K562 (cell line): ENCODE measurements at regions not wholly inside any gene's neighbourhood (a gene's known extent, or its start where the extent isn't known, plus 50 kb on each side); places are given as distances from the start of the nearest gene placed in this dataset.
A peak's percentile ranks its signal among the peaks of the same experiment; 100 is the strongest.

Experiments
- ATAC-seq: fragments of 200-7000 bp; cut with Tn5 transposase; 3 replicates; pipeline ENCODE4 v1.9.1; 2020; ENCODE audit warnings: moderate library complexity
- BruUV-seq: library from RNA; stranded (reverse); fragments of 400-500 nt; replicated peaks from 2 replicates; lab custom pipeline; 2021; lab: Mats Ljungman, UMichigan
- CTCF ChIA-PET: fragments of 300-600 bp; formaldehyde crosslinking; extraction: SDS; loops from one replicate; lab custom pipeline; 2021; ENCODE audit warnings: low intra/inter-chr PET ratio; lab: Yijun Ruan, JAX
- POLR2A ChIA-PET: fragments of 300-600, 350-650 bp; sonication (Branson Sonifier 250); formaldehyde crosslinking; extraction: SDS; loops from one replicate; lab custom pipeline; 2021; ENCODE audit warnings: antibody characterized with exemption, inconsistent platforms; lab: Yijun Ruan, JAX
- DNase-seq, 4 experiments: peaks; one replicate each; pipeline versions ENCODE4 v3.0.0 to v3.0.0-alpha.2; 2011 to 2018; ENCODE audit warnings: low spot score in 3 of 4, mixed read lengths in 3 of 4; ENCODE audit errors: extremely low read depth in 1 of 4
- FAIRE-seq: peaks from 2 replicates; lab custom pipeline; 2011; peaks lifted over from hg19 to GRCh38; lab: Jason Lieb, UNC
- H2AFZ ChIP-seq: 2 replicates; pipeline ENCODE4 v1.6.0; 2011; ENCODE audit warnings: low read depth, low read length, control low read depth, inconsistent platforms
- H3K27ac ChIP-seq: fragments of 200-600 bp; 3 replicates; pipeline ENCODE4 v1.8.0; 2011; ENCODE audit warnings: low read depth, mild to moderate bottlenecking, control low read depth, inconsistent platforms, low read length, moderate library complexity, mixed read lengths; ENCODE audit errors: extremely low read depth
- H3K27me3 ChIP-seq, 2 experiments: fragments of 300-600 bp in 1 of 2; 2 replicates in 1 of 2; 3 replicates in 1 of 2; pipeline versions ENCODE4 v1.6.0 to v1.8.0; 2011; ENCODE audit warnings: inconsistent platforms in 2 of 2, low read length in 2 of 2, mild to moderate bottlenecking in 1 of 2, mixed read lengths in 1 of 2, moderate library complexity in 1 of 2; ENCODE audit not compliant: control insufficient read depth in 2 of 2, insufficient read depth in 2 of 2
- H3K36me3 ChIP-seq: fragments of 300-600 bp; 3 replicates; pipeline ENCODE4 v1.8.0; 2011; ENCODE audit warnings: mild to moderate bottlenecking, low read length, inconsistent platforms; ENCODE audit not compliant: control insufficient read depth, insufficient read depth
- H3K4me1 ChIP-seq, 2 experiments: fragments of 200-600 bp in 1 of 2; replicated peaks in 1 of 2; 2 replicates in 1 of 2; 3 replicates in 1 of 2; pipeline versions ENCODE4 v1.5.1 to v1.8.0; 2011; ENCODE audit warnings: inconsistent platforms in 2 of 2, low read length in 2 of 2, mild to moderate bottlenecking in 1 of 2, mixed read lengths in 1 of 2, moderate library complexity in 1 of 2; ENCODE audit not compliant: control insufficient read depth in 2 of 2, insufficient read depth in 2 of 2
- H3K4me2 ChIP-seq: 2 replicates; pipeline ENCODE4 v1.6.1; 2011; ENCODE audit warnings: low read length, control low read depth, inconsistent platforms, mixed read lengths; ENCODE audit not compliant: insufficient read depth
- H3K4me3 ChIP-seq: fragments of 200-600 bp; sonication (generic), shearing (Covaris generic); 2 replicates; pipeline ENCODE4 v1.5.1; 2016; ENCODE audit warnings: control low read depth, inconsistent platforms
- H3K79me2 ChIP-seq: fragments of 200-600 bp; 3 replicates; pipeline ENCODE4 v1.8.0; 2011; ENCODE audit warnings: low read length, inconsistent platforms; ENCODE audit not compliant: control insufficient read depth, insufficient read depth
- H3K9ac ChIP-seq, 2 experiments: 2 replicates each; pipeline versions ENCODE4 v1.6.0 to v1.6.1; 2011; ENCODE audit warnings: low read depth in 2 of 2, low read length in 2 of 2, control low read depth in 1 of 2, inconsistent platforms in 1 of 2, mild to moderate bottlenecking in 1 of 2, mixed read lengths in 1 of 2; ENCODE audit not compliant: insufficient read depth in 1 of 2
- H3K9me1 ChIP-seq: one replicate; pipeline ENCODE4 v1.6.0; 2011; ENCODE audit warnings: inconsistent platforms, mild to moderate bottlenecking, low read length, moderate library complexity; ENCODE audit not compliant: control insufficient read depth, insufficient read depth
- H3K9me3 ChIP-seq: replicated peaks from 2 replicates; pipeline ENCODE4 v1.5.1; 2011; ENCODE audit warnings: low read depth, low read length, inconsistent platforms; ENCODE audit not compliant: control insufficient read depth, insufficient read depth
- H4K20me1 ChIP-seq: replicated peaks from 2 replicates; pipeline ENCODE4 v1.6.1; 2011; ENCODE audit warnings: low read length, inconsistent platforms, mixed read lengths; ENCODE audit not compliant: control insufficient read depth, insufficient read depth
- ADNP ChIP-seq: fragments of 200-800 bp; sonication (Bioruptor generic); IDR thresholded peaks from 2 replicates; pipeline ENCODE4 v1.6.1; 2016; ENCODE audit warnings: missing genetic modification characterization, missing compliant biosample characterization
- CSDE1 ChIP-seq, 2 experiments: fragments of 450-650 bp; IDR thresholded peaks; 2 replicates each; pipeline ENCODE4 v1.6.1; 2016; ENCODE audit warnings: mild to moderate bottlenecking in 1 of 2
- HMGN3 ChIP-seq: IDR thresholded peaks from 2 replicates; pipeline ENCODE4 v1.6.1; 2011; ENCODE audit warnings: borderline replicate concordance, low read depth, mild to moderate bottlenecking, mixed read lengths, low read length; ENCODE audit not compliant: insufficient read length; ENCODE audit errors: extremely low read depth
- PCBP2 ChIP-seq: fragments of 200-400 bp; formaldehyde crosslinking; IDR thresholded peaks from 2 replicates; pipeline ENCODE4 v1.6.1; 2018; ENCODE audit warnings: low read length, low read depth, mild to moderate bottlenecking, moderate library complexity; ENCODE audit not compliant: poor library complexity, severe bottlenecking
- ZNF75A ChIP-seq: fragments of 450-650 bp; formaldehyde crosslinking; IDR thresholded peaks from 2 replicates; pipeline ENCODE4 v1.4.0; 2020; ENCODE audit warnings: mild to moderate bottlenecking
- WGBS: fragments of 100-300 bp; shearing (Covaris generic); methylation state at CpG from one replicate; pipeline ENCODE4 v1.1.6; 2016; ENCODE audit warnings: low coverage, mixed read lengths; ENCODE audit not compliant: insufficient coverage; ENCODE audit errors: missing lambda C conversion rate; 5-methylcytosine and 5-hydroxymethylcytosine counted together
- in situ Hi-C: fragments of 300-500 bp; cut with MboI; formaldehyde crosslinking; loops from 4 replicates; pipeline ENCODE4 v1.15.0; 2018; ENCODE audit warnings: inconsistent platforms, mixed read lengths
- intact Hi-C: fragments of 100-400 bp; cut with micrococcal nuclease; formaldehyde crosslinking; loops from 2 replicates; pipeline ENCODE4 v1.14.2; 2022
- TF ChIP-seq, protein P1 (sequence below): fragments of 450-650 bp; formaldehyde crosslinking; conservative IDR thresholded peaks from 2 replicates; pipeline ENCODE4 v1.4.0; 2022; ENCODE audit warnings: mild to moderate bottlenecking, missing genetic modification characterization
- TF ChIP-seq, protein P2 (sequence below): fragments of 450-650 bp; IDR thresholded peaks from 2 replicates; pipeline ENCODE4 v1.7.0; 2016; ENCODE audit warnings: borderline replicate concordance

DNA sequence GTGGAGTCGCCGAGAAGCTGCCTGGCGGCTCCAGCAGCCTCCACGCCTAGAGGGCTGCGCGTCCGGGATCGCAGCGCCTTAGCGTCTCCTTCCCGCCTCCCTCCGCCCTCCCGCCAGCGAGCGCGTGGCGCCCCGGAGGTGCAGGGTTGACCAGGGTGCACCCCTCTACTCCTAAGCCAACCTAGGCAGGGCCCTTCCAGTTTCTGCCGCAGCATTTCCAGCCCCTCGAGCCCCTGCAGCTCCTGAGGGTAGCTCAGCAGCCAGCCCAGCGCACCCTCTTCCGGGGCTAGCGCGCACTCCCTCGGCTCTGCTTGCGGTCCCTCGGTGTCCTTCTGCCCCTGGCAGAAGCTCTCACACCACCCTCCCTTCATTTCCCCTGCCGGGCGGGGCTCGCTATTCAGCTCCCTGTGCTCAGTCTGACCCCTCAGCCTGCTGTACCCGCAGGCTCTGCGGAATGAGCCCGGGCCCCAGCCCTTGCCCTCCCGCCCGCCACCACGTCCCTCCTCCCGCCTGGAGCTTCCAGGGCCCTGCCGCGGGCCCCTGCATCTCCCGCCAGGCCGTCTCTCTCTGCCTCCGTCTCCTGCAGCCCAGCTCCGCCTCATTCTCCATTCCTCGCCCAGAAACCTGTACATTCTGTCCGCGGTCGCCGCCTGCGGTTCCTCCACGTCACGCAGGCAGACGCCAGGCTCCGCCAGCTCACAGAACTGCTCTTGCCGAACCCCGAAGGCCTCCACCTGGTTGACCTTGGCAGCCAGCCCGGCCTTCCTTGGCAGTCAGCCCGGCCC is 61.8 kb downstream of the SPATA31C2 start:
- no peaks in the 10 kb centered on the region for H3K9me1 ChIP-seq
- ATAC-seq (peak; percentile 87), FAIRE-seq (no peak), DNase-seq (peak; percentile 31 to 47 (median 40))
- in situ Hi-C loops (no loop called here), intact Hi-C loops (no loop called here)
- H3K27ac ChIP-seq = no peak overlapping the region
- no peaks in the 10 kb centered on the region for H4K20me1 ChIP-seq
- no peaks in the 10 kb centered on the region for H3K9me3 ChIP-seq
- POLR2A ChIA-PET = interaction anchor here (0.7 kb wide), 1 partner anchor 12 kb away, joined by 3 read pairs; no protein-coding TSS in a partner anchor
- peak overlapping the region in 1 of 2 experiments; percentile 28; a peak in 2 of 4 replicates for H3K9ac ChIP-seq
- no peak overlapping the region for H3K4me3 ChIP-seq
- no peaks in the 10 kb centered on the region for H3K36me3 ChIP-seq
- CTCF ChIA-PET = no interaction called here
- WGBS = 2% methylated on average over 36 of the region's 57 CpGs
- no TSS peak for BruUV-seq
- 0 out of 2 replicates have a peak overlapping the region, but pooled peaks have one; percentile 55 for H2AFZ ChIP-seq
- peak overlapping the region; percentile 37; the same call in 1 of the 2 replicates for H3K4me2 ChIP-seq
- H3K4me1 ChIP-seq = peaks cover 0 to 13% of the 10 kb centered on the region in 2 experiments; a peak in 2 of 5 replicates
- H3K27me3 ChIP-seq = peaks cover 5 to 37% of the 10 kb centered on the region in 2 experiments; a peak in 4 of 5 replicates
- H3K79me2 ChIP-seq = no peaks in the 10 kb centered on the region
- TF ChIP-seq, protein P1, sequence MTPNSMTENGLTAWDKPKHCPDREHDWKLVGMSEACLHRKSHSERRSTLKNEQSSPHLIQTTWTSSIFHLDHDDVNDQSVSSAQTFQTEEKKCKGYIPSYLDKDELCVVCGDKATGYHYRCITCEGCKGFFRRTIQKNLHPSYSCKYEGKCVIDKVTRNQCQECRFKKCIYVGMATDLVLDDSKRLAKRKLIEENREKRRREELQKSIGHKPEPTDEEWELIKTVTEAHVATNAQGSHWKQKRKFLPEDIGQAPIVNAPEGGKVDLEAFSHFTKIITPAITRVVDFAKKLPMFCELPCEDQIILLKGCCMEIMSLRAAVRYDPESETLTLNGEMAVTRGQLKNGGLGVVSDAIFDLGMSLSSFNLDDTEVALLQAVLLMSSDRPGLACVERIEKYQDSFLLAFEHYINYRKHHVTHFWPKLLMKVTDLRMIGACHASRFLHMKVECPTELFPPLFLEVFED (CRISPR knock-in tag) = no peak
- TF ChIP-seq ADNP (tag) (no peak), ZNF75A (no peak), CSDE1 (IDR thresholded peaks at IDR 0.05) (no peak), HMGN3 (peak; percentile 33), PCBP2 (no peak)
- TF ChIP-seq, protein P2, sequence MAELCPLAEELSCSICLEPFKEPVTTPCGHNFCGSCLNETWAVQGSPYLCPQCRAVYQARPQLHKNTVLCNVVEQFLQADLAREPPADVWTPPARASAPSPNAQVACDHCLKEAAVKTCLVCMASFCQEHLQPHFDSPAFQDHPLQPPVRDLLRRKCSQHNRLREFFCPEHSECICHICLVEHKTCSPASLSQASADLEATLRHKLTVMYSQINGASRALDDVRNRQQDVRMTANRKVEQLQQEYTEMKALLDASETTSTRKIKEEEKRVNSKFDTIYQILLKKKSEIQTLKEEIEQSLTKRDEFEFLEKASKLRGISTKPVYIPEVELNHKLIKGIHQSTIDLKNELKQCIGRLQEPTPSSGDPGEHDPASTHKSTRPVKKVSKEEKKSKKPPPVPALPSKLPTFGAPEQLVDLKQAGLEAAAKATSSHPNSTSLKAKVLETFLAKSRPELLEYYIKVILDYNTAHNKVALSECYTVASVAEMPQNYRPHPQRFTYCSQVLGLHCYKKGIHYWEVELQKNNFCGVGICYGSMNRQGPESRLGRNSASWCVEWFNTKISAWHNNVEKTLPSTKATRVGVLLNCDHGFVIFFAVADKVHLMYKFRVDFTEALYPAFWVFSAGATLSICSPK = no peak
